ENCODE measurements at regions not wholly inside any gene's neighbourhood (a gene's known extent, or its start where the extent isn't known, plus 50 kb on each side); places are given as distances from the start of the nearest gene placed in this dataset.
"Not testable (repeated sequence)": the region's sequence is repeated elsewhere in the genome, so short reads cannot be mapped to it uniquely, and the experiment has no call there.

GRCh38 chr12:90794212-90794611 lies 160.8 kb downstream of the CCER1 start:
- Histone ChIP-seq H4K20me1 (ENCODE audit: low read depth, low read length) (no peaks in the 10 kb centered on the region), H3K27me3 (ENCODE audit: low read length) (no peaks in the 10 kb centered on the region), H3K9me3 (ENCODE audit: insufficient read depth, low read length) (no peaks in the 10 kb centered on the region), H3F3A (ENCODE audit: insufficient read depth) (no peaks in the 10 kb centered on the region), H3K4me2 (ENCODE audit: low read depth, low read length, poor library complexity, severe bottlenecking) (no peak overlapping the region), H3K4me3 (ENCODE audit: insufficient read depth, low read length, poor library complexity, severe bottlenecking) (no peak overlapping the region), H3K36me3 (ENCODE audit: low read length) (no peaks in the 10 kb centered on the region), H3K9ac (ENCODE audit: low read length) (no peak overlapping the region), H3K9me2 (replicated peaks; ENCODE audit: insufficient read depth, low read length) (no peaks in the 10 kb centered on the region), H3K79me2 (ENCODE audit: insufficient read depth, low read length) (no peaks in the 10 kb centered on the region), H2AFZ (ENCODE audit: low read depth, low read length, severe bottlenecking) (no peak overlapping the region), H3K27ac (ENCODE audit: low read depth, low read length) (no peak overlapping the region)
- no peak for TF ChIP-seq EZH2phosphoT487 (conservative IDR thresholded peaks at IDR 0.05; ENCODE audit: low read length)
- no peak for TF ChIP-seq CTCF (IDR thresholded peaks at IDR 0.05; ENCODE audit: insufficient read depth, low read length, poor library complexity, severe bottlenecking)

GRCh38 chr12:90792718-90793117 lies 162.3 kb downstream of the CCER1 start:
- not testable (repeated sequence) for H3K27ac ChIP-seq (ENCODE audit: low read depth, low read length); H2AFZ ChIP-seq (ENCODE audit: low read depth, low read length, severe bottlenecking); H3K79me2 ChIP-seq (ENCODE audit: insufficient read depth, low read length); H3K9me3 ChIP-seq (ENCODE audit: insufficient read depth, low read length); H3K9ac ChIP-seq (ENCODE audit: low read length); H3K4me3 ChIP-seq (ENCODE audit: insufficient read depth, low read length, poor library complexity, severe bottlenecking); H3K27me3 ChIP-seq (ENCODE audit: low read length); H4K20me1 ChIP-seq (ENCODE audit: low read depth, low read length); H3K36me3 ChIP-seq (ENCODE audit: low read length); H3F3A ChIP-seq (ENCODE audit: insufficient read depth); H3K9me2 ChIP-seq (replicated peaks; ENCODE audit: insufficient read depth, low read length); H3K4me2 ChIP-seq (ENCODE audit: low read depth, low read length, poor library complexity, severe bottlenecking)

- no peak overlapping the region for H3K9ac ChIP-seq (ENCODE audit: low read length)
- H4K20me1 ChIP-seq (ENCODE audit: low read depth, low read length) = 0 out of 2 replicates have a peak, but pooled peaks cover 2% of the 10 kb centered on the region
- no peak overlapping the region for H3K27ac ChIP-seq (ENCODE audit: low read depth, low read length)
- no peaks in the 10 kb centered on the region for H3K9me2 ChIP-seq (replicated peaks; ENCODE audit: insufficient read depth, low read length)
- H3K27me3 ChIP-seq (ENCODE audit: low read length) = no peaks in the 10 kb centered on the region
- no peaks in the 10 kb centered on the region for H3F3A ChIP-seq (ENCODE audit: insufficient read depth)
- H2AFZ ChIP-seq (ENCODE audit: low read depth, low read length, severe bottlenecking) = no peak overlapping the region
- H3K79me2 ChIP-seq (ENCODE audit: insufficient read depth, low read length) = no peaks in the 10 kb centered on the region
- no peak overlapping the region for H3K4me3 ChIP-seq (ENCODE audit: insufficient read depth, low read length, poor library complexity, severe bottlenecking)
- TF ChIP-seq EZH2phosphoT487 (conservative IDR thresholded peaks at IDR 0.05; ENCODE audit: low read length) = no peak
- no peak for TF ChIP-seq CTCF (IDR thresholded peaks at IDR 0.05; ENCODE audit: insufficient read depth, low read length, poor library complexity, severe bottlenecking)
- H3K4me2 ChIP-seq (ENCODE audit: low read depth, low read length, poor library complexity, severe bottlenecking) = no peak overlapping the region
- no peaks in the 10 kb centered on the region; the same call in 1 of the 2 replicates for H3K9me3 ChIP-seq (ENCODE audit: insufficient read depth, low read length)
- no peaks in the 10 kb centered on the region for H3K36me3 ChIP-seq (ENCODE audit: low read length)
Observed at GRCh38 chr12:90791445-90791844, 163.5 kb downstream of the CCER1 start.

GRCh38 chr12:90790747-90791146 lies 164.2 kb downstream of the CCER1 start:
- H3K27me3 ChIP-seq (ENCODE audit: low read length) = no peaks in the 10 kb centered on the region
- H3K9me2 ChIP-seq (replicated peaks; ENCODE audit: insufficient read depth, low read length) = no peaks in the 10 kb centered on the region
- TF ChIP-seq CTCF (IDR thresholded peaks at IDR 0.05; ENCODE audit: insufficient read depth, low read length, poor library complexity, severe bottlenecking) (no peak), EZH2phosphoT487 (conservative IDR thresholded peaks at IDR 0.05; ENCODE audit: low read length) (no peak)
- 0 out of 2 replicates have a peak, but pooled peaks cover 2% of the 10 kb centered on the region for H4K20me1 ChIP-seq (ENCODE audit: low read depth, low read length)
- no peak overlapping the region for H3K9ac ChIP-seq (ENCODE audit: low read length)
- H3K9me3 ChIP-seq (ENCODE audit: insufficient read depth, low read length) = no peaks in the 10 kb centered on the region; the same call in 1 of the 2 replicates
- H3K79me2 ChIP-seq (ENCODE audit: insufficient read depth, low read length) = no peaks in the 10 kb centered on the region
- H3K4me3 ChIP-seq (ENCODE audit: insufficient read depth, low read length, poor library complexity, severe bottlenecking) = no peak overlapping the region
- no peaks in the 10 kb centered on the region for H3K36me3 ChIP-seq (ENCODE audit: low read length)
- H2AFZ ChIP-seq (ENCODE audit: low read depth, low read length, severe bottlenecking) = no peak overlapping the region
- no peak overlapping the region for H3K4me2 ChIP-seq (ENCODE audit: low read depth, low read length, poor library complexity, severe bottlenecking)
- no peak overlapping the region for H3K27ac ChIP-seq (ENCODE audit: low read depth, low read length)
- no peaks in the 10 kb centered on the region for H3F3A ChIP-seq (ENCODE audit: insufficient read depth)
